HG02973 (cell line): ENCODE measurements at regions not wholly inside any gene's neighbourhood (a gene's known extent, or its start where the extent isn't known, plus 50 kb on each side); places are given as distances from the start of the nearest gene placed in this dataset.
A peak's percentile ranks its signal among the peaks of the same experiment; 100 is the strongest.

Experiments used
- ATAC-seq: cut with Tn5 transposase; IDR thresholded peaks from one replicate; pipeline ENCODE4 v1.9.1; 2021; ENCODE audit warnings: moderate library complexity; ENCODE audit not compliant: unreplicated experiment

- ATAC-seq: no peak
These were observed 378.6 kb upstream of the CWC22 start for GRCh38 chr2:180385601-180386201.

- no peak for ATAC-seq
These were observed 369.0 kb upstream of the CWC22 start for GRCh38 chr2:180376066-180376465.

- ATAC-seq: no peak
These were observed 367.6 kb upstream of the CWC22 start for GRCh38 chr2:180374502-180375281.

GRCh38 chr2:180370511-180371205, 363.6 kb upstream of the CWC22 start:
- no peak for ATAC-seq

- ATAC-seq: no peak
These were observed 361.8 kb upstream of the CWC22 start for GRCh38 chr2:180368881-180369280.

GRCh38 chr2:180367815-180368214, 360.7 kb upstream of the CWC22 start:
- no peak for ATAC-seq

- no peak for ATAC-seq
These were observed 359.4 kb upstream of the CWC22 start for GRCh38 chr2:180366481-180366880.

- no peak for ATAC-seq
These were observed 357.6 kb upstream of the CWC22 start for GRCh38 chr2:180364719-180365118.

- ATAC-seq: peak; percentile 32
These were observed 353.2 kb upstream of the CWC22 start for GRCh38 chr2:180360283-180360618.

- peak; percentile 93 for ATAC-seq
These were observed 352.6 kb upstream of the CWC22 start for GRCh38 chr2:180359522-180360282.

- ATAC-seq: no peak
These were observed 351.4 kb upstream of the CWC22 start for GRCh38 chr2:180358458-180358857.

GRCh38 chr2:180356676-180357075, 349.6 kb upstream of the CWC22 start:
- ATAC-seq: no peak

GRCh38 chr2:180352620-180353019, 345.5 kb upstream of the CWC22 start:
- no peak for ATAC-seq

- no peak for ATAC-seq
These were observed 342.7 kb upstream of the CWC22 start for GRCh38 chr2:180349809-180350208.

- ATAC-seq: no peak
These were observed 336.6 kb upstream of the CWC22 start for GRCh38 chr2:180343528-180344345.

GRCh38 chr2:180337136-180337535, 330.0 kb upstream of the CWC22 start:
- ATAC-seq: no peak

GRCh38 chr2:180336550-180336949, 329.5 kb upstream of the CWC22 start:
- ATAC-seq: no peak

GRCh38 chr2:180334514-180334913, 327.4 kb upstream of the CWC22 start:
- ATAC-seq: peak; percentile 100

GRCh38 chr2:180328795-180329422, 321.8 kb upstream of the CWC22 start:
- ATAC-seq: no peak

GRCh38 chr2:180327185-180327584, 320.1 kb upstream of the CWC22 start:
- ATAC-seq: no peak
